Lower leg skin (tissue), 4 donors: ENCODE measurements at regions not wholly inside any gene's neighbourhood (a gene's known extent, or its start where the extent isn't known, plus 50 kb on each side); places are given as distances from the start of the nearest gene placed in this dataset.

Source experiments
- DNase-seq, 2 donors: peaks; one replicate each; pipeline ENCODE4 v3.0.0-alpha.2; 2019; ENCODE audit warnings: low spot score in 2 of 2
- H3K4me3 ChIP-seq: fragments of 200-600 bp; sonication (generic); 2 replicates; pipeline ENCODE4 v1.5.1; 2017; ENCODE audit warnings: mild to moderate bottlenecking, low read depth; ENCODE audit not compliant: poor library complexity, severe bottlenecking
- POLR2A ChIP-seq, 2 donors: fragments of 450-650 bp; IDR thresholded peaks; one replicate each; pipeline ENCODE4 v1.6.1; 2016 to 2017; ENCODE audit warnings: antibody characterized with exemption in 2 of 2, mild to moderate bottlenecking in 1 of 2, moderate library complexity in 1 of 2
- WGBS, 2 donors: methylation state at CpG; one replicate each; pipeline ENCODE4 v1.1.5; 2018; 5-methylcytosine and 5-hydroxymethylcytosine counted together
- intact Hi-C: fragments of 100-400 bp; cut with DNase I; formaldehyde crosslinking; loops from one replicate; pipeline ENCODE4 v1.15.0; 2023; ENCODE audit warnings: low total_unique reads
- TF ChIP-seq, protein P1 (sequence below), 3 donors: fragments of 450-650 bp; IDR thresholded peaks; one replicate each; pipeline ENCODE4 v1.5.1; 2016; ENCODE audit warnings: antibody characterized with exemption in 3 of 3, mild to moderate bottlenecking in 3 of 3, moderate library complexity in 2 of 3

DNA sequence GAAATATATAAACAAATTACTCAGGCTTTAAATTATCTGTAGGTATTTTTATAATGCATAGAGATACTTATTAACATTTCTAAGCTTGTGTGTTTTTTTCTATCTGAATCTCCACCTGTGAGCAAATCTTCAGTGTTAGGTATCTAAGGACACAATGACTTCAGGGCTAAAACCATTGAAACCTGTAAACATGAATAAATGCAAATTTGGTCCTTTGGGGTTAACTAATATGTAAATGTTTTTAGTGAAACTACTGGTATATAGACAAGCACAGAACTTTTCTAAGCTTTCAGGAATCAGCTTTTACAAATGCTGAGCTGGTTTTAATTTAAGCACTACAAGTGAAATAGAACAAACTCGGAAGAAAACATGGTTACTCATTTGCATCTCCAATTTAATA is 147.9 kb downstream of the FBXO8 start:
- no peak overlapping the region for H3K4me3 ChIP-seq
- intact Hi-C loops = no loop called here
- no peak for DNase-seq
- 23 to 32% methylated on average over 1 of the region's 1 CpG for WGBS, 2 donors
- TF ChIP-seq, protein P1, sequence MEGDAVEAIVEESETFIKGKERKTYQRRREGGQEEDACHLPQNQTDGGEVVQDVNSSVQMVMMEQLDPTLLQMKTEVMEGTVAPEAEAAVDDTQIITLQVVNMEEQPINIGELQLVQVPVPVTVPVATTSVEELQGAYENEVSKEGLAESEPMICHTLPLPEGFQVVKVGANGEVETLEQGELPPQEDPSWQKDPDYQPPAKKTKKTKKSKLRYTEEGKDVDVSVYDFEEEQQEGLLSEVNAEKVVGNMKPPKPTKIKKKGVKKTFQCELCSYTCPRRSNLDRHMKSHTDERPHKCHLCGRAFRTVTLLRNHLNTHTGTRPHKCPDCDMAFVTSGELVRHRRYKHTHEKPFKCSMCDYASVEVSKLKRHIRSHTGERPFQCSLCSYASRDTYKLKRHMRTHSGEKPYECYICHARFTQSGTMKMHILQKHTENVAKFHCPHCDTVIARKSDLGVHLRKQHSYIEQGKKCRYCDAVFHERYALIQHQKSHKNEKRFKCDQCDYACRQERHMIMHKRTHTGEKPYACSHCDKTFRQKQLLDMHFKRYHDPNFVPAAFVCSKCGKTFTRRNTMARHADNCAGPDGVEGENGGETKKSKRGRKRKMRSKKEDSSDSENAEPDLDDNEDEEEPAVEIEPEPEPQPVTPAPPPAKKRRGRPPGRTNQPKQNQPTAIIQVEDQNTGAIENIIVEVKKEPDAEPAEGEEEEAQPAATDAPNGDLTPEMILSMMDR (IDR thresholded peaks at IDR 0.05) = no peak
- no peak for TF ChIP-seq POLR2A (IDR thresholded peaks at IDR 0.05)

DNA sequence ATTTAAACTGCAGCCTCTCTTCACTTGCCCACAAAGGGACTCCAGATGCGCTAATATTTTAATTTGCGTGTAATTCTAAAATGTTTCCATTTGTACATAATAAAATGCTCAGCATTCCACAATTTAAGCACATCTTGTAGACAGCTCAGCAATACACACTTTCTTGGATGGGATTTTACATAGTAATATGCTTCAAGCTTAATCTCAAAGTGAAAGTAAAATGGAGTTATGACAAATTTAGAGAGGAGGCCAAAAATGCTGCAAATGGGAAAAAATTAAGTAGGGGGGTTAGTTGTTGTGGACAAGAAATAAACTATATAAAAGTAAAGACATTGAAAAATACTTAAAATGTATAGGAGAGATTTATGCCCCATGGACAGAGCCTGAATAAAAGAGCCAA is 149.1 kb downstream of the FBXO8 start:
- DNase-seq = no peak
- H3K4me3 ChIP-seq = no peak overlapping the region
- intact Hi-C loops = no loop called here
- 71 to 75% methylated on average over 2 of the region's 2 CpGs for WGBS, 2 donors
- TF ChIP-seq POLR2A (IDR thresholded peaks at IDR 0.05) = no peak
- TF ChIP-seq, protein P1 (IDR thresholded peaks at IDR 0.05) = no peak

GRCh38 chr4:174133551-174133950 is 149.9 kb downstream of the FBXO8 start:
- intact Hi-C loops = no loop called here
- TF ChIP-seq POLR2A (IDR thresholded peaks at IDR 0.05) = no peak
- TF ChIP-seq, protein P1 (IDR thresholded peaks at IDR 0.05) = no peak
- WGBS, 2 donors = 22 to 31% methylated on average over 1 of the region's 1 CpG

GRCh38 chr4:174131901-174132300 is 151.6 kb downstream of the FBXO8 start:
- intact Hi-C loops = no loop called here
- no peak overlapping the region for H3K4me3 ChIP-seq
- no peak for TF ChIP-seq POLR2A (IDR thresholded peaks at IDR 0.05)
- TF ChIP-seq, protein P1 (IDR thresholded peaks at IDR 0.05) = no peak
- no peak for DNase-seq

More at GRCh38 chr4:174133551-174133950, 149.9 kb downstream of the FBXO8 start:
- no peak overlapping the region for H3K4me3 ChIP-seq
- DNase-seq = no peak

- DNase-seq = no peak
- 80 to 82% methylated on average over 1 of the region's 1 CpG for WGBS, 2 donors
- TF ChIP-seq, protein P1 (IDR thresholded peaks at IDR 0.05) = no peak
- no peak for TF ChIP-seq POLR2A (IDR thresholded peaks at IDR 0.05)
- intact Hi-C loops = loop anchor here (10.0 kb wide), 1 partner anchor 618 kb away; no protein-coding TSS in a partner anchor
- H3K4me3 ChIP-seq = no peak overlapping the region
Measured at GRCh38 chr4:174122705-174123104, 160.8 kb downstream of the FBXO8 start.
